ENCODE measurements at regions not wholly inside any gene's neighbourhood (a gene's known extent, or its start where the extent isn't known, plus 50 kb on each side); places are given as distances from the start of the nearest gene placed in this dataset.

DNA sequence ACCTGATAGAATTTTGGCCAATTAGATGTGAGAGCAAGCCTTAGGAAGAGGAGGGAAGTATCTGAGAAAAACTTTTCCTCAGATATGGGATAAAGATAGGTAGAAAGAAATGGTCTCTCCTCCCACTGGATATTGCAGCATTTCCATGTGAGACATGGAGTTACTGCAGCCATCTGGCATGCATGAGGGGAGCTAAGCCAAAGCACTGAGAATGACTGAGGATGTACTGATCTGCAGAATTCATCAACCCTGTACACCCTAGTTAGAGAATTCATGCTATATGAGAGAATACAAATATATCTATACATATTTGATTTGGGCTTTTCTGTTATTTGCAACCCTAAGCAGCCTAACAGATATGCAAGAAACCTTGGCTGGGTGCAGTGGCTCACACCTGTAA, 52.5 kb upstream of the RPL34 start:
- TF ChIP-seq, protein P1, sequence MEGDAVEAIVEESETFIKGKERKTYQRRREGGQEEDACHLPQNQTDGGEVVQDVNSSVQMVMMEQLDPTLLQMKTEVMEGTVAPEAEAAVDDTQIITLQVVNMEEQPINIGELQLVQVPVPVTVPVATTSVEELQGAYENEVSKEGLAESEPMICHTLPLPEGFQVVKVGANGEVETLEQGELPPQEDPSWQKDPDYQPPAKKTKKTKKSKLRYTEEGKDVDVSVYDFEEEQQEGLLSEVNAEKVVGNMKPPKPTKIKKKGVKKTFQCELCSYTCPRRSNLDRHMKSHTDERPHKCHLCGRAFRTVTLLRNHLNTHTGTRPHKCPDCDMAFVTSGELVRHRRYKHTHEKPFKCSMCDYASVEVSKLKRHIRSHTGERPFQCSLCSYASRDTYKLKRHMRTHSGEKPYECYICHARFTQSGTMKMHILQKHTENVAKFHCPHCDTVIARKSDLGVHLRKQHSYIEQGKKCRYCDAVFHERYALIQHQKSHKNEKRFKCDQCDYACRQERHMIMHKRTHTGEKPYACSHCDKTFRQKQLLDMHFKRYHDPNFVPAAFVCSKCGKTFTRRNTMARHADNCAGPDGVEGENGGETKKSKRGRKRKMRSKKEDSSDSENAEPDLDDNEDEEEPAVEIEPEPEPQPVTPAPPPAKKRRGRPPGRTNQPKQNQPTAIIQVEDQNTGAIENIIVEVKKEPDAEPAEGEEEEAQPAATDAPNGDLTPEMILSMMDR (IDR thresholded peaks at IDR 0.05; ENCODE audit: low read length) = no peak
- TF ChIP-seq EZH2 (optimal IDR thresholded peaks at IDR 0.05; ENCODE audit: low read depth, low read length) = no peak
- TF ChIP-seq EZH2phosphoT487 (IDR thresholded peaks at IDR 0.05; ENCODE audit: low read length) = no peak

All from MM.1S (cell line).